GM18858 (cell line): ENCODE measurements at regions not wholly inside any gene's neighbourhood (a gene's known extent, or its start where the extent isn't known, plus 50 kb on each side); places are given as distances from the start of the nearest gene placed in this dataset.

Source experiments
- ATAC-seq: cut with Tn5 transposase; IDR thresholded peaks from one replicate; pipeline ENCODE4 v1.9.1; 2021; ENCODE audit not compliant: unreplicated experiment

DNA sequence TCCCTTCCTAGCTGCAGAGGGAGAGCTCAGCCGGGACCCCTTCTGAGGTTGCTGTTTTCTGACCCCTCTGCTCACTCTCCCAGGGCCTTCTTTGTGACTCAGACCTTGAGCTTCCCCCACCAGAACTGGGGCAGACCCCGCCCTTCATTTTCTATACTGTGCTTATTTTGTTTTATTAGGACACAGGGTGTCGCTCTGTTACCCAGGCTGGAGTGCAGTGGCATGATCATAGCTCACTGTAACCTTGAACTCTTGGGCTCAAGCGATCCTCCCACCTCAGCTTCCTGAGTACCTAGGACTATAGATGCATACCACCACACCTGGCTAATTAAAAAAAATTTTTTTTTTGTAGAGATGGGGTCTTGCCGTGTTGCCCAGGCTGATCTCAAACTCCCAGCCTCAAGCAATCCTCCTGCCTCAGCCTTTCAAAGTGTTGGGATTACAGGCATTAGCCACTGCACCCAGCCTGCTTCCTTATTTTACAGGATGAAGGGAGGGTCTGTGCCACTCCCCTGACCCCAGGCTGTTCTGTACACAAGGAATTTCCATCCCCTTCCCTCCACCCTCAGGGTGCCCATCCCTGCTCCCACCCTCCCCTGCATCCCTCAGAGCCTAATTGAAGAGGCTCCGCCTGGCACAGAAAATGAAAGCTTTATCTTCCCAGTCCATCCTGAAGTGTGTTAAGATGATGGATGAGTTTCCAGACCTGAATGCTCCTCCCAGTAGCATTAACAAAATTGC lies 195.2 kb upstream of the POU3F1 start:
- no peak for ATAC-seq

DNA sequence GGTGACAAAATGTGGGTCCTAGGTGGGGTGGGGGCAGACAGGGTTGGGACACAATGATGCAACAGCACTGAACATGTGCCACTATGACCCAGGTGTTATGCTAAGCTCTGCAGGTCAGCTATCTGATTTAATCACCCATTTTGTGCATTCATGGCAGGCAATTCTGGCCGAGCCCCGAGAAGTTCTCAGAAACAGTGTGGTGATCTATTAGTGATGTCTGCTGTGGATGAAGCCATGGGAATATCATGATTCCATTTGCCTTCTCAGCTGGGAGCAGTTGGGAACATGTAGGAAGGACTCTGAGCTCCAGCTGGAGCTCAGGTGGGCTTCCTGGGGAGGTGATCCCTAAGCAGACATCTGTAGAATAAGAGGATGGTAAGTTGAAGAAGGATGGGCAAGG lies 194.0 kb upstream of the POU3F1 start:
- ATAC-seq: no peak

DNA sequence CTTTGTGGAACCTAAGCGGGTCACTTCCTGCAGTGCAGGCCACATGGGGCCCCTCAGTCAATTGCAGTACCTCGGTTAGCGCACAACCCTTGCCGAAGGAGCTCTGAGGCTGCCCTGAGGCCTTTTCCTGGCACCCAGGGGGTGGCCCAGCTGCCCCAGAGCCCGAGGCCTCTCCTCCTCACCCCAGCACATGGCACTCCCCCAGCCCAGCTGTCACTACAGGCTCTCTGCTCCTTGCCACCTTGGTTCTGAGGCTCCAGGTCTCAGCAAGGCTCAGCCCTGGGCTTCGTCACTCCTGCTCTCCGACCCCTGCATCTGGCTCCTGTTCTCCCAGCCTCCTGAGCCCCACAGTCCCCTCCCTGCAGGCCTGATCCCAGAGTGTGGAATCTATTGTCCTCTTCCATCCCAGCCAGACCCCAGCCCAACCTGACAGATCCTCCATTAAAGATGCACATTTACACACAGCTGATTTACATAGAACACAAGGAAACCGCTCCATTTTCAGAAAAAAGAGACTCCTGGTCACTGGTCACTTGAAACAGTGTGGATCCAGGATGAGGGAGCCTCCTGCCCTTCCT lies 192.8 kb upstream of the POU3F1 start:
- ATAC-seq: no peak

DNA sequence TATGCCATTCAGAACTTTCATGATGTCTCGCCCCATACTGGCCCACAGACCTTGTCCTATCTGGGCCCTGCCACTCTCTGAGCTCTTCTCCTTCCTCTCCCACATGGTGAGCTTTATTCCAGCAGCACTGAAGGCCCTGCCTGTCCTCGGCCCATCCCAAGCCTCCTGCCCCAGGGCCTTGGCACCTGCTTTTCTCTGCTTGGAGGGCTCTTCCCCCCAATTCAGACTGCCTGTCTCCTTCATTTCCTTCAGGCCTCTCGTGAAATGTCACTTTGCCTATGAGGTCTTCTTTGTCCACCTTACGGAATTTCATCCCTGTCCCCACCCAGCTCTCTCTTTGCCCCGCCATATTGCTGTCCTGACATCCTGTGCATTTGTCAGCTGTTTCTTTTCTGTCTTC lies 191.7 kb upstream of the POU3F1 start:
- no peak for ATAC-seq

DNA sequence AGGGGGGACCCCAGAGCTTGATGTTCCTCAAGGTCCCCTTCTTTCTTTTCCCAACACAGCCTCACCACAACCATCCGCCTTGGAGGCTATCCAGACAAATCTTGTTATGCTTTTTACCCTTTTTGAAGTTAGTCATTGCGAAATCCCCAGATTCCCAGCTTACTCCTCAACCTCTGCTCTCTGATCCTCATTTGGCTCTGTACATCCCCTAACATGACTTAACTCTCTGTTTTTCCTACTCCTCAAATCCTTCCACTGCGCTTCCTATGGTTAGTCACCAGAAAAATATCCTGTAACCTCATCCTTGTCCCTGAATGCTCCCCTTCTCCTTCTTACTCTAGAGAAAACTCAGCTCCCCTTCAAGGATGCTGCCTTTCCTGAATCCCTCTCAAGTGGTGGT lies 189.1 kb upstream of the POU3F1 start:
- ATAC-seq: no peak

DNA sequence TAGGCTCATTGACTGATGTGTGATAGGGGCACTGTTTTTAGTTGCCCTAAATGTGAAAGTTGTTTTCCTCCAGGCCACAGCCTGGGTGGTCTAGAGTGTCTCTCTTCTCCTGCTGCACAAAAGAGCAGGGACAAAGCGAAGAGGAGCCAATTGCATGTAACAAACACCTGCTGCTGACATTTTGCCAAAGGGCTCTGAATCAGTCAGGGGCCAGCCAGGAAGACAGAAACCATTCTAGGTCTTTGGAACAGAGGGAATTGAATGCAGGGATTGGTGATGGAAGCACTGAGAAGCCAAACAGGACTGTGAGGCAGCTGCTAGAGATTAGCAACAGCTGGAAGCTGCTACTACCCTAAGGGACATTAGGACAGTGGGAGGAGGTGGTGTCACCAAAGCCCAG lies 185.3 kb upstream of the POU3F1 start:
- ATAC-seq: no peak

DNA sequence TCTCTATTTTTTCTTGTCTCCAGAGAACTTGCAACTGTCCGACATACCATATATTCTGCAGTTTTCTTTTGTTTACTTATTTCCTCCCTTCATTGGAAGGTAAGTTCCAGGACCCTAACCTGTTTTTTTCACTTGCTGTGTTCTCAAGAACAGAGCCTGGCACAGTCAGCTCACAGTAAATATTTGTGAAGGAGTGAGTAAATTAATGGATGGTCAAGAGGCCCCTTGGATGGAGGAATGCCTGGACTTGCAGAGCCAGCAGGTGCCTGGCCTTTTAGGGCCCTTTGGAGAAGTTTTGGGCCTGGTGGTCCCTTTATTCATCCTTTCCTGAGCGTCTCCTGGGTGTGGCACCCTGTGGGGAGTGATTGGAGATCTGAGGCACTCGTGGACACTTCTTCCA lies 182.1 kb upstream of the POU3F1 start:
- no peak for ATAC-seq

DNA sequence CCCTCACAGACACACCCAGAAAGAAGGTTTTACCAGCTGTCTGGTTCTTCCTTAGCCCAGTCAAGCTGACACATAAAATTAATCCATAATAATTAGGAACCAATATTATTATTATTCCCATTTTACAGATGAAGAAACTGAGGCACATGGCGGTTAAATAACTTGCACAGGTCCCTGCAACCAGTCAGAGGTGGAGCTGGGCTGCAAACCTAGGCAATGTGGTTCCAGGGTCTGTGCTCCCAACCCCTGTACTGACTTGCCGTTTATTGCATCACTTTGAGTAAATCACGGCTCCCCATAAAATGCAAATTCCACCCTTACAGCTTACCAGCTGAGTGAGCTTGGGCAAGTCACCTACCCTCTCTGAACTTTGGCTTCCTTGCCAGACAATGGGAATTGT lies 179.2 kb upstream of the POU3F1 start:
- no peak for ATAC-seq

DNA sequence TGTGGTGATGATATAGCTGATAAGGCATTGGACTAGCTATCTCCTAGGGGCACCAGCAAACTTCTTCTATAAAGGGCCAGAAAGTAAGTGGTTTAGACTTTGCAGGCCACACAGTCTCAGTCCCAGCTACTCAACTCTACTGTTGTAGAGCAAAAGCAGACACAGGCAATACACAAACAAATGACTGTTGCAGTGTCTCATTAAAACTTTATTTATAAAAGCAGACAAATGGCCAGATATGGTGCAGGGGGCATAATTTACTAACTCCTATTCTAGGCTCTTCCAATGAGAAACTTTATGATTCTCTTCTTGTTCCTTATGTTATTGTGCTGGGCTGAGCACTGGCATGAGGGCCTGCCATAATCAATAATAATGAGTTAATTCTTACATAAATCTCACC lies 176.8 kb upstream of the POU3F1 start:
- ATAC-seq: no peak

DNA sequence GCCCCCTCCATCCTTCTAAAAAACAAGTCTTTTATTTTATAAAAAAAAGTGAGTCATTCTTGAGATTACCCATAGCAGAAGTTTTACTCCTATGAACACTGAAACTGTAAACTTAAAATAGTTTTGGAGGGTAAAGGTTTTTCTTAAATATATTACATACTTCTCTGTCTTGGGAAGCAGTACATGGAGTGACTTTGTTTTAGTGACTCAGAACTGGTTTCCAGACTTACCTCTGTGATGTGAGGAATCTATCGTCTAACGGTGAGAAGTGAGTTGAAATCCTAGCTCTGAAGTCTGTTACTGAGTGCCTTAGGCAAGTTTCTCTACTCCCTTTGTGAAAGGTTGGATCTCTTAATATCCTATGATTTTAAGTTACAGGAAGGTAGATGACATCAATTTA lies 176.3 kb upstream of the POU3F1 start:
- no peak for ATAC-seq

DNA sequence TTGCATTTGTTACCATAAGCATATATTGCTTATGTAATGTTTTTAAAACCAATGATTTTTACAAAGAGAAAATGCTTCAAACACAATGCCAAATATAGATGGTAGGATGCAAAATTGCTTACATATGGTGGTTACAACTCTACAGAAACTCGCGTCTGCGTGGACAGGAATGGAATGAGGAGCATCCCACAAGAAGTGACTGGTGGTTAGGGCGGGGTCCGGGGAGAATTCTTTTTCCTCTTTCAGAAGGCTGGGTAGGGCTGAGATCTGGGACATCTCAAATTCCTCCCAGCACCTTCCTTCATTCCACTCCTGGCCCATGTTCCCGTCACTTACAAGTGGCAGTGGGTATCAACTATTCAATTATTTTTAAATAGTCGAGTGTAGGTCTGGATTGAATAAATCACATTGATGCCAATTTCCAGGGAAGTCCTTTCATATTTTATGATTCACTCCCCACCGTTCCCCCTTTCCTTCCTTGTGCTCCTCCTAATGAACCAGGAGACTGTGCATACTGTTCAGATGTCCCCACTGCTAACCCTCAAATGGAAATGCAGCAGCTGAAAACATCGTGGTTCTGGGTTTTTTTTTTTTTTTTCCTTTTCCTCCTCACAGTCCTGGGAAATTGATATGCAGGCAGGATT lies 174.5 kb upstream of the POU3F1 start:
- no peak for ATAC-seq

DNA sequence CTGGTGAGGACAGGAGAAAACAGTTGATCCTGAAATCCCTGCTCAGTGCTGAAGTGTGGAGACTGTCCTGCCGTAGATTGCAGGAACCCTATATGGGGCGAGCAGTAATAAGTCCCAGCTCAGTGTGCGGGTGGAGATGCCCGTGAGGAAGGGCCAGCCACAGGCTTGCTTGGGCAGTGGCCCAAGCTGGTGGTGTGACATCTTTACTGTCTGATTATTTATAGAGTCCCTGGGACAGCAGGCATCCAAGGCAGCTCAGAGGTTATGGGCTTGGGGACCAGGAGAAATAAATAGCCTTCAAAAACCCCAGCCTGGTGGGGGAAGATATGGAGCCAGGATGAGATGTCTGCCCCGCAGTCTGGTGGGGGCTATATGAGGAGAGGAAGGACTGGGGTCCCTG lies 170.7 kb upstream of the POU3F1 start:
- no peak for ATAC-seq

DNA sequence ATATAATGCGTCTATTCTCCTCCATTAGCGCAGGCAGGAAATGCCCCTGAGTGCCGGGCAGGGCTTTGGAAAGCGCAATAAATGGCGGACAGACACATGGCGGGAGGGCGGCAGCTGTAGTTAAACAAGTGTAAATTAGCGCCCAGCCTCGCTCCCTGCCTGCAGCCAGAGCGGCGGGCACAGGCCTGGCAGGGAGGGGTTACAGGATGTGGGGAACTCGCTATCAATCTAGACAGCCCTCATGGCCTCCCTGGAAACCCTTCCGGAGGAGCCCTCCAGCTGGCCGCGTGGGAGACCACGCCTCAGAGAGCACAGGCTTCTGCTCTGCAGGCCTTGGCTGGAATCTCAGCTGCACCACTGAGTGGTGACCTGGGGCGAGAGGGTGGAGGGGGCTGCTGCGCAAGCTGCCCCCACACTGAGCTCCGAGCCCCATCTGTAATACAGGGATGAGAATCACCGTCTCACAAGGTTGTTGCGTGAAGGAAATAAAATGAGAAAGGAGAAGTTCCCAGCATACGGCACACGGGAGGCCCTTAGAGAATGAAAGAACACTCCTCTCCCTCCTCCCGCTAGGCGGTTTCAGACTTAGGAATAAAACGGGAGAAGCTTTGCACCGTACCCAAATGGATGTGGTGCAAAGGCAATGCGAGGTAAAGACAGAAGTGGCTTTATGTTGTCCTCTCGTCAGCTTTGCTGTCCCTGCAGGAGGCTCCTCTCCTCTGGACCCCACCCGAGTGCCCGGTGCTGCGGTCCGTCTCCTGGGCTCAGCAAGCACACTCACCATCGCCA lies 167.2 kb upstream of the POU3F1 start:
- ATAC-seq: no peak

DNA sequence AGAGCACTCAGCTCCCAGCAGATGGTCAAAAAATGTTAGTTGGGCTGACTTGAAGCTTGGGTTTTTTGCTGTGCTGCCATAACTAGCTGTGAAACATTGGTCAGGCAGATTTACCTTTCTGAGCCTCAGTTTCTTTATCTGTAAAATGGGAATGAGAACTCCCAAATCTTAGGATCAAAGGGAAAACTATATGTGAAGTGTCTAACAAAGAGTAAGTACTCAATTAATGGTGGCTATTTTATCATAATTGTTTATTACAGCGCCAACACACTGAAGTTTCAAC lies 164.2 kb upstream of the POU3F1 start:
- ATAC-seq: no peak

DNA sequence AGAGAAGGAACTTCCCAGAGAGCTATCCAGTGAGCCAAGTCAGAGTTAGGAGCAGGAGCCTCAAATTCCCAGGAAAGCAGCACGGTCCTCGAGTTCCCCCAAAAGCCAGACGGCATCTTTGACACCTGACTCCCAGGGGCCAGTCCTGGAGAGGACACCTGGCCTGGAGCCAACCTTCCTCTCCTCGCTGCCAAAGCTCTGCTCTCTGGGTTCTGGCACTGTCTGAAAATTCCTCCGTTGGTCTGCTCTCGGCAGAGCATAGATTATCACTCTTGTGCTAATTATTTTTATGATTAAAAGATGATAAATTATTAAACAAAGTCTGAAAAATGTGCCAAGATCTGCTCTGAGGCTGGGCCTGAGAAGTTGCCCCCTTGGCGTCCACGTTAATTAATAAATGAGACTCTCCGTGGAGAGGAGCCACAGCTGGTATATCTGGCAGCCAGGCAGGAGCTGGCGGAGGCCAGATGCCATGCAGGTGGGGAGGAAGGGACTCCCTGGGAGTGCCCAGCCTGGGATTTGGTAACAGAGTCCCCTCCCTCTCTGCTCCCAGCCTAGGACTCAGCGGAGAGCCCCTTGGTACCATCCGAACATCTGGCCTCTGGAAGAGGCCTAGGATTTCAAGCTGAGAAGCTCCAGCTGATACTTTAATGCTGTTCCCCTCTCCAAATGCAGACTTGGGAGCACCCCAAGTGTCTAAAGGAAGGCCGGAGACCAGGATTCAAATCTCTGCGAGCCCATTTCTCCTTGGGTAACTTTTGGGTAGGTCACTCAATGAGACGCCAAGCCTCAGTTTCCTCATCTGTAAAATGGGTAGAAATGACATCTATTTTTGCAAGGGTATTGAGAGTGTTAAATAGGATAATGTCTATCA lies 163.7 kb upstream of the POU3F1 start:
- no peak for ATAC-seq

DNA sequence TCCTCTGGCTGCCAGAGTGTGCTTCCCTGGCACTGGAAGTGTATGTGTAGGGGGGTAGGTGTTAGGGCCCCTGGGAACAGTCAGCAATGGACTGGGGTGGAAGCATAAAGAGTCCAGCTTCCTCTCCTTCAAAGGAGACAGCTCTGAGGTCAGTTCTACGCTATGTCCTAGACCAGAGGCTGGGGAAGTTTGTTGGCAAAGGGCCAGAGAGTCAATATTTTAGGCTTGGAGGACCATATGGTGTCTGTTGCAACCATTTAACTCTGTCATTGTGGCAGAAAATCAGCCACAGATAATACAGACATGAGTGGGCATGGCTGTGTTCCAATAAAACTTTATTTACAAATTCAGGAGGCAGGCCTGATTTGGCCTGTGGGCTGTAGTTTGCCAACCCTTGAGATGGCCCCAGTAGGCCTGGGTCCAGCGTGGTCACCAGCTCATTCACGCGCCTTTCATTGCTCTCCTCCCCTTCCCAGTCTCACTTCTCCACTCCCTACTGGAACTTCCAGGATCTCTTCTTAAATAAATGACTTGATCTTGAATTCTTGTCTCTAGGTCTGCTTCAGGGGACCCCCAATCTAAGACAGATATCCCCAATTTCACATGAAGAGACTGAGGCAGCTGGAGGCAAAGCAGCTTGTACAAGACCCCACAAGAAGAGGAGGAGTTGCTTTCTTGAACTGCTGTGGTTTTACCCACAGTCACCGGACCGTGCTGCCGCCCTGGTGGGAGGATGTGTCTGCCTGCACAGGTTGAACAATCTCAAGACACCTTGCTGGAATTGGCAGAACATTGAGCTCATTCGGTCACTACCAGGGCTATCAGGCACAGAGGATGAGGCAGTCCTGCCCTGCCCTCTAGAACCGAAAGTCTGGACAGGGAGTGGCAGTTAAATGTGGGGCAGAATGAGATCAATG lies 162.4 kb upstream of the POU3F1 start:
- no peak for ATAC-seq

DNA sequence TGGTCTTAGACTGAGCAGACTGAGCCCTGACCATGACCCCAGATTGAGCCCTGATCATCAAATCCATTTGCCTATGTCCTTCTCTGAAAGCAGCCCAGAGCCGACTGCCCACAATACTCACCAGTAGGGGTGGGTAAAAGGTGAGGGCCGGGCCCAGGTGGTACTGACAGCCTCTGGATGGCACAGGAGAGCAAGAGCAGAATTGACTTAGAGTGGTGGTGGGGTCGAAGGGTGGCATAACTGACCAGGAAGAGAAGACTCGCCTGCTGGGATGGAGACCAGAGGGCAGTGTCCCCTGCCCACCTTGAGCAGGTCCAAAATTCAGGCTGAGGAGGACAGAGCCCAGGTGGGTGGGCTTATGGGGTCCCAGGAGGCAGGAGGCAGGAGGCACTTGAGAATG lies 161.3 kb upstream of the POU3F1 start:
- ATAC-seq: no peak

DNA sequence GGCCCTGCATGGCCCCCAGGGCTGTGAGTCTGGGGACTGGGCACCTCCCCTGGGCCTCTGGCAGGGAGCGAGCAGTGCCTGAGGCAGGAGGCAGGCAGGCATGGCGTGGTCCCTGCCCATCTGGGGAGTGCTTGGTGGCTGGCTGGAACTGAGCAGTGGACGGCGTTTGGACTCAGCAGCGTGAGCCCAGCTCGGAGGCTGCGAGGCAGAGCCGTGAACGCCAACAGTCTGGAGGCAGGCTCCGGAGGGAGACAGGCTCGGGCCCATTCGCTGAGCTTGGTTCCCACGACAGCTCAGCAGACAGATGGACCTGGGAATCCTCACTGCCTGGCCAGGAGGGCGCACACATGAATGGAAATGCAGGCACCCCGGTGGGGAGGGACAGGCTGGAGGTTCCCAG lies 160.7 kb upstream of the POU3F1 start:
- no peak for ATAC-seq

DNA sequence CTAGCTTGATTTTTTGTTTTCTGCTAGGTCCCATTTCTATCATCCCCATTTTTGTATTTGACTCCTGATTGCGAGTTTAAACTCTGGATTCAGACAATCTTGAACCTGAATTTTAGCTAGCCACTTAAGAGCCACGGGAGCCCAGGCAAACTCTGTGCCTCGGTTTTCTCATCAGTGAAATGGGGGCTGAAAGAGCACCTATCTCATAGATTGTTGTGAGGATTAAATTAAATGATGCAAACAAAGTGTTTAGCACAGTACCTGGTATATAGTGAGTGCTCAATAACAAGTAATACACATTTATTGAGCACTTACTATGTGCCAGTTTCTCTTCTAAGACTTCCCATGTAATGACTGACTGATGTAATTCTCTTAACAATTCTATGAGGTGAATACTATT lies 158.1 kb upstream of the POU3F1 start:
- ATAC-seq: no peak

DNA sequence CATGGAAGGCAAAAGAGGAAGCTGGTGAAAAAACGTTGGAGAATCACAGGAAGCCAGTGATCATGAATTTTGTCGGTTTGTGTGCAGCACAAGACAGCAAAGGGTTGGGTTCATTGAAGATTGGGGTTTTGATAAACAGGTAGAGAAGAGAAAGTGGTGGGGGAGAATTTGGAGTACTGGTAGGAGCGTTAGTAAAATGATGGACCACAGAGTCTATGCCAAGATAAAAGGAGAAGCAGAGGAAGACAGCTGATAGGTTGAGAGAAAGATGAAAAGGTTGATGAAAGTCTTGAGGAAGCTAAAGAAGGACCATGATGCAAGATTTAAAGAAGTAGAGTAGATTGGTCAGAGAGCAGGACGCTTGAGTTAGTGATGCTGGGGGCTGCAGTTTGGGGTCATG lies 156.8 kb upstream of the POU3F1 start:
- ATAC-seq: no peak
